ENCODE measurements at regions not wholly inside any gene's neighbourhood (a gene's known extent, or its start where the extent isn't known, plus 50 kb on each side); places are given as distances from the start of the nearest gene placed in this dataset.
"Not testable (repeated sequence)": the region's sequence is repeated elsewhere in the genome, so short reads cannot be mapped to it uniquely, and the experiment has no call there.

DNA sequence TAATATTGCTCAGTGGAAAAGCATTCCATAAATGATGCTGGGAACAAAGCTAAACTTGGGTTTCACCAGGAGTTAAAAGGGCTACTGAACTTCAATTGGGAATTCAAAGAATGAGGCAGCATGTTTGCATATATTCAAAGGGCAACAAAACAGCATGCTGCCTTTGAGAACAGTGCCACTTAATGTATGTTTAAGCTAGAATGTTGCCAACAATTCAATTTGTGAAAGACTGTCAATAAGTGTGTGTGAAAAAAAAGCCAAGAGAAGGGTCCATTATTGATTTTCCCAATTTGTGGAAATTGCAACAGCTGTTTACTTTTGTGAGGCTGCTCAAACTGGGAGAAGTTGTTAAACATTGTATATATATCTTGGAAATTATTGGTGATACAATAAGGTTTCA is 701.9 kb upstream of the ACTRT1 start:
- peak; percentile 75 to 82 for DNase-seq

DNA sequence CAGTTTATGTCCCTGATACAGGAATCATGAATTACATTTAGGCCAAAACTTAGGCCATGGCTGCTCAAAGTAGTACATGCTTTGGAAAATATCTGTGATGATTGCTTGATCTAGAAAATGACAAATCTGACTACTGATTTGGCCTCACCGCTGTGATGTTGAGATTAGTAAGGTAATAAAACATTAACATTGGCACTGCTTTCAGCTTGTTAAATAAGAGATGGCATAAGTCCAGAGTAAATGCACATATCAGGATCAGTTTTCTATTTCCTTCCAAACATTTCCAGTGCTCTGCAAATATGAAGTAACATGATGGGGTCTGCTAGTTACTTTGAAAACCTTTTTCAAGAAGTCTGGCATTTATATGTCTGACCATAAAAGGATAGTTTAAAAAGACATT is 687.3 kb upstream of the ACTRT1 start:
- no peak for DNase-seq

DNA sequence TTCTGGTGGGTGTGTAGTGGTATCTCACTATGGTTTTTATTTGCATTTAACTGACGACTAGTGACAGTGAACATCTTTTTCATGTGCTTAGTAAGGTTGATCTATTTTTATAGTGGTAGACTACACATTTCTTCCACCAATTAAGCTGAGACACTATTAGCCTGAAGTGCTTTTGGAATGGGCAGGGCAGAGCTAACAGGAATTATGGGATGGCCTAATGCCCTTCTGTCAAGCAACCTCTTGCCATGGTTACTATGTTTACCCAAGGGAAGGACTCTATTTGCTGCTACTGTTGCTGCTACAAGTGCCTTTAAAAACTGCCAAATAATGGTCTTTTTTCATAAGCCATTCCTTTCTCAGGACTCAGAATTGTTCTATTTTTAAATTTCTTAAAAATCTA is 676.7 kb upstream of the ACTRT1 start:
- no peak for DNase-seq

DNA sequence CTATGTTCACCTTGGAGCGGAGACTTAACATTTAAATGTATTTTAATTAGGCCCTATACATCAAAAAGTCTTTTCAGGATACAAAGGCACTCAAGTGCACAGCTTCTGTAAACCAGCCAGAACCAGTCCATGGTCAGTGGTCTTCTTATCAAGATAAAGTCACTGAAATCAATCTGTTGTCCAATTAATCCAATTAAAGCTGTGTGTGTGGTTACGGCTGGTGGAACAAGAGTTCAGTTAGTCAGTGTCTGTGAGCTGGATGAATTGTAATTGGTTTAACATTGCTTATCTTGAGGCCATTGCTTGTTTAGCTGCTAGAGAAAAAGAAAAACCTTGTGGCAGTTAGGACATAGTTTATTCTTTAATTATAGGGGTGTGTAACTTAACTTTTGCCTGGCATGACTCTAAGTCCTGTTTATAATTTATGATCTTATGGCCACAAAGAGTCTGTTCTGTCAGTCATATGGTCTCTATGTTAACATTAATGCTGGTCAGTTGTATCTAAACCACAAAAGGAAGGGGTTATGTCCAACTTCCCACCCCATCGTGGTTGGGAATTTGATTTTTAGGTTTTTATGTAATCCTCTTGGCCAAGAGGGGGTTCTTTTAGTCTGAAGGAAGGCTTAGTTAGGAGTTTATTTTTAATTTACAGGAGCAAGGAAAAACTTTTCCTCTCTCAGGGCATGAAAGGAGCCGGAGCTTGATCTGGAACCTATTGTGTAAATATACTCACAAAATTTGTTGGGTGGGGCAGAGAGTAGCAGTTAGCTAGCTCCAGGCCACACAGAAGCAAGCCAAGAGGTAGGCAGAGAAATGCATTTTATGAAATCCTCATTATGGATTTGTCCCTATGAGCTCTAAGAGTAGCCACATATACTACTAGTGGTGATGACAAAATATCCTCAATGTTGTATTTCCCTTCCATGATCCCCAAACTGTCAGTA is 665.7 kb upstream of the ACTRT1 start:
- DNase-seq = no peak

DNA sequence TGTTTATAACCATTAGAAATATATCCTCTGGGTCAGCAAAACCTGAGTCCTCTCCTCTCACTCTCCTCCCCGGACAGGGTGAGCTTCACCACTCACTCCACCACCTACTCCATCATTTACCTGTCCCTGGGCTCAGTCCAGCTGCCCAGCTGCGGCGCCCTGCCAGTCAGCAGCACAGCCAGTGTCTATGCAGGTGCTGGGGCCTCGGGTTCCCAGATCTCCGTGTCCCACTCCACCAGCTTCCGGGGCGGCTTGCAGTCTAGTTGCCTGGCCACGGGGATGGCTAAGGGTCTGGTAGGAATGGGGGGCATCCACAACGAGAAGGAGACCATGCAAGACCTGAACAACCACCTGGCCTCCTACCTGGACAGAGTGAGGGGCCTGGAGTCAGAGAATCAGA is 662.2 kb upstream of the ACTRT1 start:
- no peak for DNase-seq

DNA sequence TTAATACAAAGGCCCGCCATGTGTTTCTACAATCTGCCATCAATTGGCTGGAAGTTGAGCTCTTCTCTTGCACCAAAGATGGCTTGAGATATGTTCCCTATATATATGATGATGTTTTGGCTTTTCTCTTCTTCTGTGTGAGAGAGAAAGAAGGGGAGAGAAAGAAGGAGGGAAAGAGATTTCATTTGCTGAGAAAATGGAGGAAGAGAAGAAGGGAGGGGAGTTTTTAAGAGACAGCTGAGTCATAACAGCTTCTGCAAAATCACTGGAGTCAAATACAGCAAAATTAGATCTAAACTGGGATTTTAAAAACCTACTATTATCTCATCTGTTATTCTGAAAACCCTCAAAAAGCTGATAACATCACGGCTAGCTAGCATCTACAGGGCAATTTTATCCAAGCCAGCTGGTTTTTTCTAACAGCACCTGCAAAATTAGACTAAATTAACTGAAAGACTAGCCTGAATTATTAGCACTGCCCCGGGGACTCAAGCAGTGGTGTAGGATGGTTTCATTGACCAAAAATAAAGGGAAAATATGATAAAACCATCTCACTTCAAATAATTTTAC is 647.6 kb upstream of the ACTRT1 start:
- no peak for DNase-seq

DNA sequence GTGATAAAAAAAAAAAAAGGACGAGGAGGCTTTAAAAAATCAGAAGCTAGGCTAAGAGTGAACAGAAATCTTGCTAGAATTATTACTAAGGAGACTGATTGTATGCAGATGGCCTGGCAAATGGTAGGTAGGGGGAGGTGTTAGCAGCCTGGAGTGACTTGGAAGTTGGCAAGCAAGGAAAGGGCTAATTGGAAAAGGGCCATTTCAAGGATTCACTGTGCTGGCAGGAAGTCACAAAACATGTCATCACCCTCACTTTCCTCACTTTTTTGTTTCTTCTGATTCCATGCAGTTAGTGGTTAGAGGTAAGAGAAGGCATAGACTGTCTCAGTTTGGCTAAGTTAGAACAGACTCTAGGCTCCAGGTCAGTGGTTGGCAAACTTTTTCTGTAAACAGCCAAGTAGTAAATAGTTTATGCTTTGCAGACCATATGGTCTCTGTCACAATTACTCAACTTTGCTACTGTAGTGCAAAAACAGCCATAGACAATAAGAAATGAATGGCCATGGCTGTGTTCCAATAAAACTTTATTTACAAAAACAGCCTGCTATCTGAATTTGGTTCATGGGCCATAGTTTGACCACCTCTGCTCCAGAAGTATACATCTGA is 646.5 kb upstream of the ACTRT1 start:
- no peak for DNase-seq

DNA sequence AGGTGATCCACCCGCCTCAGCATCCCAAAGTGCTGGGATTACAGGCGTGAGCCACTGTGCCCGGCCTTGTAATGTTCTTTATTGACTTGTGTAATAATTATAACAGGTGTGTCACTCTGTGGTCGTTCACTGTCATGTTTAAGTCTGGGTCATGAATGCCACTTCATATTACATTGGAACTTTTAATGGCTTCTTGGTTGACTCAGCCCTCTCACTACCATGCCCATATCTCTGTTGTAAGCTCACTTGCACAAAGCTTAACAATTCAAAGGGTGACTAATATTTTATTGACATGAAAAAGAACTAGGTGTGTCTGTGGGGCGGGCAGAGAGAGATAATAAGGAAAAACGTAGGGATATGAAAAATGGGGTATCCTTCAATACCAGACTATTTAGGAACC is 639.7 kb upstream of the ACTRT1 start:
- DNase-seq = no peak

DNA sequence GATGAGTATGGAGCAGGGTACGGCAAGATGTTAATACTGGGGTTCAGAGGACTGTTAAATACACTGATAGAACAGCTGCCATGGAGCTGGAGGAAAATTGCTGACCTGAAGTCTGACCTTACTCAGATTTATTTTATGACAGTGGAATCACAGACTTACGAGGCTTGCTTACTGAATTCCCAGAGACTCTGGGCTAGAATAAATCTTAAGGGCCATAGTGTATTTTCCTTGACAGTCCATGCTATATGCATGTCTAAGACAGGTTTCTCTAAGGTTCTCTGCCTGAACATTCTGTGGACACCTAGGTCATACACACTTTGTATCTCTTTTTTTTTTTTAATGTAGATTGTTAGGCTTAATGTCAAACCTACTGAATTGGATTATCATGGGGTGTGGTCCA is 633.2 kb upstream of the ACTRT1 start:
- no peak for DNase-seq

DNA sequence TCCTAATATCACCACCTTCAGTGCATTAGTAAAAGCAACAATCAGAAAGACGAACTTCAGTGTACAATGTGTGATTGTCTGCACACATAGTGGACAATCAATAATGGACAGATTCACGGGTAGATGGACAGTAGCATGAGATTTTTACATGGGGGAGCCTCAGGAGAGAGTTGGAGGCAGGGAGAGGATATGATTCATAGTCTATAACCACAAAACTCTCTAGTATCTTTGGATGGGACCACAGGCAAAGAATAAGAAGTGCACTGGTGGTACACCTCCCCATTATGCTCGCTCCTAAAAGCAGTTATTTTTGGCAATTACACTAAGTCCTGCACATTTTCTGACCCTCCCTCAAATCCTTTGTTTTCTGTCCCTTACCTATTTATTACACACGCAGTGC is 624.4 kb upstream of the ACTRT1 start:
- no peak for DNase-seq

DNA sequence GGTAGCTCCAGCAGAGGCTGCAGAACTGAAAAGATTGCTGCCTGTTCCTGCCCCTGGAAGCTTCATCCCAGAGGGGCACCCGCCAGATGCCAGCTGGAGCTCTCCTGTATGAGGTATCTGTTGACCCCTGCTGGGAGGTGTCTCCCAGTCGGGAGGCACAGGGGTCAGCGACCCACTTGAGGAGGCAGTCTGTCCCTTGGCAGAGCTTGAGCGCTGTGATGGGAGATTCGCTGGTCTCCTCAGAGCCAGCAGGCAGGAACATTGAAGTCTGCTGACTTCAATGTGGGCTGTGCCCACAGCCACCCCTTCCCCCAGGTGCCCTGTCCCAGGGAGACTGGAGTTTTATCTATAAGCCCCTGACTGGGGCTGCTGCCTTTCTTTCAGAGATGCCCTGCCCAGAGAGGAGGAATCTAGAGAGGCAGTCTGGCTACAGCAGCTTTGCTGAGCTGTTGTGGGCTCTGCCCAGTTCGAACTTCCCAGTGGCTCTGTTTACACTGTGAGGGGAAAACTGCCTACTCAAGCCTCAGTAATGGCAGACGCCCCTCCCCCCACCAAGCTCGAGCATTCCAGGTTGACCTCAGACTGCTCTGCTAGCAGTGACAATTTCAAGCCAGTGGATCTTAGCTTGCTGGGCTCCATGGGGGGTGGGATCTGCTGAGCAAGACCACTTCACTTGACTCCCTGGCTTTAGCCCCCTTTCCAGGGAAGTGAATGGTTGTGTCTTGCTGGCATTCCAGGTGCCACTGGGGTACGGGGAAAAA is 622.3 kb upstream of the ACTRT1 start:
- not testable (repeated sequence) for DNase-seq

DNA sequence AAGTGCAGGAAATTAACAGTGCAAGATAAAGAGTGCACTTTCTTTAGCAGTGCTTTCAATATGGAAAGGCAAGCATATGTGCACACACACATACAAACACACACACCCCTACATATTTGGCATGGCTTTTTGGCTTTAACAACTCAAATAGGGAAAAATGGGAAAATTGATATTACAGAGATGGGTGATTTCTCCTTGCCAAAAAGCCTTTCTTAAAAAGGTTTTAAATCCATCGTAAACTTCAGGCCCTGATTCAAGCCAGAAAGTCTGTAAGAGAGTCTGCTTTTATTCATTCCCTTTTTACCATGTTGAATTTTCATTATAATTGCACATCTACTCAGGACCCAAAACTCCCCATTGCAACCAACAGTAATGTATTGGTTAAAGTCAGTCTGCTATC is 612.0 kb upstream of the ACTRT1 start:
- DNase-seq = no peak

DNA sequence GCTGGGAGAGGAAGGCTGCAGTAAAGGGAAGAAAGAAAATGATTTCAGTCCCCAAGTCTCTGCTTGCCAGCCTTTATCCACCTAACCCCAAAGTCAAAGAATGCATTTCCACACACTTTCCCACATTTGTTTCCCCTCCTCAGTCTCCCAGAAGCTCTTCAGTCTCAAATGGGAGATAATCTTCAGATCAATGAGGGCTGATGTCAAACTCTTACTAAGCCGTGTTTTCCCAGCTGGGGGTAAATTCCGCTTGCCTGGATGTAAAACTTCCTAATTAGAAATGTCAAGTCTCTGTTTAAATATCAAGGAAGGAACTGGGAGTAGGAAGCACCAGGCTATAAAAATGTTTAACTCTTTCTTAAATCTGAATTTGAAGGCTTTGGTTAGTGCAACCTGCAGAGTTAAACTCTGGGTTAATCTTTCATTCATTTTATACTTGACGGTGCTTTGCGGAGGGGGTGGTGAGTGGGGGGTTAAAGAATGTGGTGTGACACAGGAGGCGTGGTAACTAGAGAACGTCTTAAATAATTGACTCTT is 601.4 kb upstream of the ACTRT1 start:
- no peak for DNase-seq

DNA sequence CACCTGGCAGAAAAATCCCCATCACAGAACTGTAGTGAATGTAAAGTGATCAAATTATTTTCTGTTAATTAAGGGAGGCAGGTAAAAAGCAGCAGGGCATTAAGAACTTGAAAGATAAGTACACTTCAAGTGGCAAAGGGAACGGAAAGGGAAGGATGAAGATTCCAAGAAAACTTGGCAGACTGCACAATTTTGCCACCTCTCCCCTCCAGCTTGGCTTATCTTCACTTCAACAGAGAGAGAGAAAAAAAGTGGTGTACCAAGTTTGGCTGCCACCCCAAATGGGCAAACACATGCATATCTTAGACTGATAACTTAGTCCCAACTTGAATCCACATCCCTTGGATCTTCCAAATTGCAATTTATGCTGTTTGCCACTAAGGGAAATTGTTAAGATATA is 598.1 kb upstream of the ACTRT1 start:
- DNase-seq = no peak

DNA sequence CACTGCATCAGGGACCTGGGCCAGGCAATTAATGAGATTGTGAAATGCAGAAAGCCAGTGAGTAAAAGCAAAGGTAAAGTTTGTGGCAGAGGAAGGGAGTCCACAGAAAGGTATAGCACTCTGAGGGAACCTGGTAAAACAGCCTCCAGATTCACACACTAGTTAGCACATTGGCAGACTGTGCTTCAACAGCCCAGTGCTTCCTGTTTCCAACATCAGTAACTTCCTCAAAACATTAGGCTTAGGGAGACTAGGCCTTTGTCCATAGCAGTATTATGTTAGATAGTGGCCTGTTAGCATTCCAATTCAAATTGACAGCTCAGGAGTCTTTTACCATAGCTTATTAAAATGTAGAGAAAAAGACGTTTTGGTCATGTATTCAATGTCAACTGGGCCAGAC is 582.6 kb upstream of the ACTRT1 start:
- no peak for DNase-seq

DNA sequence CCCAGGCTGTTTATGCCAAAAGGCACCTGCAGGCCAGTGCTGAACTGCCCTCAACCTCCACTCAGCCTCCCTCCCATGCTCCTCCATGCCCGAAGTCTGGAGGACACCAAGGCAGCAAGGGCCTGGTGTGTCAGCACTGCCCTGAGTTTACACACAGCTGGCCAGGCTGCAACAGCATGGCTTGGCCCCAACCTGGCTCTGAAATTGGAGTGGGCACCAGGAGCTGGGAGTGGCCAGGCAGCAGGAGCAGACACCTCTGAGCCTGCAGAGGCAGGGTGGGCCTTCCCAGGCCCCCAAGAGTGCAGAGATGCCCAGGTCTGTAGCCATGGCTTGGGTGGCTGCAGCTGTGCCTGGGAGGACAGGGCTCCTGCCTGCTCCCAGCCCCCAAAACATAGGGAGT is 571.2 kb upstream of the ACTRT1 start:
- no peak for DNase-seq

DNA sequence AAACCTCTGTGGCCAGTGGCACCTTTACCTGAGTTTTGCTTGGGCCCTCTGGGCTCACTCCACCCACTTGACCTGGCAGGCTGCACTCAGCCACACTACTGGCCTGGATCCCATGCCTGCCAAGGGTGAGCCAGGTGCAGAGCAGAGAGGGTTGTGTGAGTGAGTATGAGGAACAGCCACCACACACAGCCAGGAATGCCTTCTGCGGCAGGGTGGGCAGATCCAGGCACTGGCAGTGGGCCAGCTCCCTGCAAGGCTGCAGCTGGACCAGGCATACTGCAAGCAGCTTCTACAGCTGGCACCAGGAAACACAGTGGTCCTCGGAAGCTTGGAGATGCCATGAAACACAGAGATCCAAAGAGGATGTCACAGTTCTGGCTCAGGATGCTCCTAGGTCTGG is 570.1 kb upstream of the ACTRT1 start:
- DNase-seq = no peak

DNA sequence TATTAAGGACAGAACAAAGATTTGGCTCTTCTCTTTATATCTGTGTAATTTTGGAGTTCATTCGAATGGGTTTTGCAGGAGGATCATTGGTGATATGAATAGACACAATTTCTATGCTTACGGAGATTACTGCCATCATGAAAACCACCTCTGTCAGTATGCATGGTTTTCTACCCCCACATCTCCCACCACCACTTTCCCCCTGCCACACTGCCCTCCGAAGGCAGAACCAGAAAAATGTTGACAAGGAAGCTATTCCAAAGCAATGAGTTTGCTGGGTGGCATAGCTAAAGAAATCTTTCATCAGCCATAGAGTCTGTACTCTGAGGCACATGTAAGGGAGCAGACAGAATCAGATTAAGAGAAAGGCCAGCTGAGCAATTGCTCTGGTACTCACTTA is 567.3 kb upstream of the ACTRT1 start:
- no peak for DNase-seq

DNA sequence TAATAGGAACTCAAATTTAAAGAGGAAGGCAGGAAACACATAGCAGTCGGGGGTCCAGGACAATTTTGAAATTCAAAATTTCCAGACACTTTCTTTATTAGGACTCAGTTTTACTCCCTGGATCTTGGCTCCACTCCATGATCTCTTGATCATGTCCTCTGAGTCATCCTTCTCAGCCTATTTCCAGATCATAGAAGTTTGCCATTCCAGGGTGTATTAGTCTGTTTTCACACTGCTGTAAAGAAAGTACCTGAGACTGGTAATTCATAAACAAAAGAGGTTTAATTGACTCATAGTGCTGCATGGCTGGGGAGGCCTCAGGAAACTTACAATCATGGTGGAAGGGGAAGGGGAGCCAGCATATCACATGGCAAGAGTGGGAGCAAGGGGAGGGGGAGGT is 564.7 kb upstream of the ACTRT1 start:
- DNase-seq = no peak

DNA sequence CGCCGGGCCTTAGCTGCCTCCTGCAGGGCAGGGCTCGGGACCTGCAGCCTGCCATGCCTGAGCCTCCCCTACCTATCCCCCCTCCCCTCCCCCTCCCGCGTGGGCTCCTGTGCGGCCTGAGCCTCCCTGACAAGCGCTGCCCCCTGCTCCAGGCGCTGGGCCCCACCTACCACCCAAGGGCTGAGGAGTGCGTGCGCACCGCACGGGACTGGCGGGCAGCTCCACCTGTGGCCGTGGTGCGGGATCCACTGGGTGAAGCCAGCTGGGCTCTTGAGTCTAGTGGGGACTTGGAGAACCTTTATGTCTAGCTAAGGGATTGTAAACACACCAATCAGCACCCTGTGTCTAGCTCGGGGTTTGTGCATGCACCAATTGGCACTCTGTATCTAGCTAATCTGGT is 554.6 kb upstream of the ACTRT1 start:
- not testable (repeated sequence) for DNase-seq

DNA sequence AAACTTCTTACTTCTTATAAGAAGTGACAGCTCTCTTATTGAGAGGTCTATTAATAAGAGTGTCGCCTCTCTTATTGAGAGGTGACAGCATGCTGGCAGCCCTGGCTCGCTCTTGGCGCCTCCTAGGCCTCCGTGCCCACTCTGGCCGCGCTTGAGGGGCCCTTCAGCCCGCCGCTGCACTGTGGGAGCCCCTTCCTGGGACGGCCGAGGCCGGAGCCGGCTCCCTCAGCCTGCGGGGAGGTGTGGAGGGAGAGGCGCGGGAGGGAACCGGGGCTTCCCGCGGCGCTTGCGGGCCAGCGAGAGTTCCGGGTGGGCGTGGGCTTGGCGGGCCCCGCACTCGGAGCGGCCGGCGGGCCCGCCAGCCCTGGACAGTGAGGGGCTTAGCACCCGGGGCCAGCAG is 554.2 kb upstream of the ACTRT1 start:
- DNase-seq = not testable (repeated sequence)

DNA sequence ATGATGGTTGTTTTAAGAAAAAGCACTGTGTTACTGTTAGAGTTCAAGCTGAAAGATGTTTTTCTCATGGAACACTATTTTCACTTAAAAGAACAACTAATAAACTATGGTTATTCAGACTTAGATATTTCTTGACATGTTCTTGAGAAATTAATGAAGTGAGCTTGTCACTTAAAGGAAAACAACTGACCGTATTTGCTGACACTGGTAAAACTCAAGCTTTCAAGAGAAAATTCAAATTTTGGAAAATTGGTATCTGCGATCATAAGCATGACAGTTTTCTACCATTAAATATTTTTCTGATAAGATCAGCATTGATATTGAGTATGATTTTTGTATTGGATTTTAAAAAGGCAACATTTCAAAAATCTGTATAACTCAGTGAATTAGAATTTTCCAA is 549.5 kb upstream of the ACTRT1 start:
- DNase-seq = no peak

DNA sequence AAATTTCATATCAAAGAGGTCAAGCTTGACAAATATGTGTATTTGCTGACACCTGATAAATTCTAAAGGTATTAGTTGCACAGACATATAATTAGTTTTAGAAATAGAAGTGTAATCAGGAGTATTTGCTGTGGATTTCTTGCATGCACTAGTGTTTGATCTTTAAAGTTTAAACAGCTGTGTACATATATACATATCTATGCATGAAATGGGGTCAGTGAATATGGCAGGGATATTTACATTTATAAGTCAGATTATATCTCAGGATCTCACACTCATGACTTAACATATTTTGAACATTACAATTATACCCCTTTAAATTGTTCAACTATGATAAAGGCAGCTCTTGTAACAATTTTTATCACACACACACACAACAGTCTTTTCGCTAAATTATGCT is 547.4 kb upstream of the ACTRT1 start:
- DNase-seq = peak in 1 of 2 experiments; percentile 11
